Activated CD8-positive, alpha-beta T cell treated with anti-CD3 and anti-CD28 coated beads for 36 hours (primary cell): ENCODE measurements at regions not wholly inside any gene's neighbourhood (a gene's known extent, or its start where the extent isn't known, plus 50 kb on each side); places are given as distances from the start of the nearest gene placed in this dataset.

Experiments used
- ATAC-seq: fragments of 200-7000 bp; cut with Tn5 transposase; one replicate; pipeline ENCODE4 v1.10.0; 2021; ENCODE audit warnings: mild to moderate bottlenecking, moderate library complexity
- CTCF ChIA-PET: fragments of 350-600 bp; sonication (Branson Sonifier 250); formaldehyde crosslinking; loops from one replicate; lab custom pipeline; 2021; ENCODE audit warnings: antibody characterized with exemption; lab: Charles Lee
- POLR2A ChIA-PET: fragments of 350-600 bp; sonication (Branson Sonifier 250); formaldehyde crosslinking; loops from one replicate; lab custom pipeline; 2021; ENCODE audit warnings: antibody characterized with exemption; lab: Charles Lee
- DNase-seq: peaks from one replicate; pipeline ENCODE4 v3.0.0-alpha.2; 2020
- H3K27ac Mint-ChIP-seq: one replicate; pipeline ENCODE4 v1.8.0; 2021; ENCODE audit warnings: mild to moderate bottlenecking, mixed read lengths
- H3K27me3 Mint-ChIP-seq: one replicate; pipeline ENCODE4 v1.8.0; 2021; ENCODE audit warnings: mixed read lengths
- H3K36me3 Mint-ChIP-seq: one replicate; pipeline ENCODE4 v1.8.0; 2021; ENCODE audit warnings: low read depth, mixed read lengths
- H3K4me1 Mint-ChIP-seq: one replicate; pipeline ENCODE4 v1.8.0; 2021; ENCODE audit warnings: low read depth, mixed read lengths
- H3K4me3 Mint-ChIP-seq: one replicate; pipeline ENCODE4 v1.8.0; 2021; ENCODE audit warnings: mild to moderate bottlenecking, moderate library complexity, mixed read lengths
- H3K9me3 Mint-ChIP-seq: one replicate; pipeline ENCODE4 v1.8.0; 2021; ENCODE audit warnings: mixed read lengths
- CTCF ChIP-seq: fragments of 200-600 bp; IDR thresholded peaks from one replicate; pipeline ENCODE4 v1.8.0; 2022; ENCODE audit warnings: antibody characterized with exemption, mild to moderate bottlenecking
- intact Hi-C: fragments of 100-400 bp; cut with micrococcal nuclease; formaldehyde crosslinking; loops from one replicate; pipeline ENCODE4 v1.10.0; 2022

GRCh38 chr4:11565213-11565612, 136.5 kb upstream of the HS3ST1 start:
- ATAC-seq, result peak; percentile 47
- H3K36me3 Mint-ChIP-seq, result no peaks in the 10 kb centered on the region
- DNase-seq, result no peak
- no peak for TF ChIP-seq CTCF
- POLR2A ChIA-PET, result no interaction called here
- H3K4me1 Mint-ChIP-seq, result peaks cover 11% of the 10 kb centered on the region
- intact Hi-C loops, result no loop called here
- CTCF ChIA-PET, result no interaction called here
- peaks cover 3% of the 10 kb centered on the region for H3K9me3 Mint-ChIP-seq
- peaks cover 2% of the 10 kb centered on the region for H3K27me3 Mint-ChIP-seq
- H3K4me3 Mint-ChIP-seq, result no peak overlapping the region
- no peak overlapping the region for H3K27ac Mint-ChIP-seq

GRCh38 chr4:11564021-11564420, 135.3 kb upstream of the HS3ST1 start:
- H3K4me3 Mint-ChIP-seq, result no peak overlapping the region
- intact Hi-C loops, result no loop called here
- peaks cover 11% of the 10 kb centered on the region for H3K4me1 Mint-ChIP-seq
- ChIA-PET POLR2A (no interaction called here), CTCF (no interaction called here)
- peaks cover 10% of the 10 kb centered on the region for H3K9me3 Mint-ChIP-seq
- H3K27ac Mint-ChIP-seq, result no peak overlapping the region
- no peak for TF ChIP-seq CTCF
- peaks cover 9% of the 10 kb centered on the region for H3K27me3 Mint-ChIP-seq
- ATAC-seq, result no peak
- peaks cover 2% of the 10 kb centered on the region for H3K36me3 Mint-ChIP-seq
- DNase-seq, result no peak

GRCh38 chr4:11549525-11549924, 120.8 kb upstream of the HS3ST1 start:
- Mint-ChIP-seq H3K27ac (no peak overlapping the region), H3K27me3 (peaks cover 6% of the 10 kb centered on the region), H3K4me1 (peaks cover 12% of the 10 kb centered on the region), H3K36me3 (no peaks in the 10 kb centered on the region), H3K4me3 (no peak overlapping the region), H3K9me3 (no peaks in the 10 kb centered on the region)
- no peak for ATAC-seq
- no peak for TF ChIP-seq CTCF
- no peak for DNase-seq
- ChIA-PET POLR2A (no interaction called here), CTCF (no interaction called here)
- intact Hi-C loops, result no loop called here

- POLR2A ChIA-PET, result no interaction called here
- CTCF ChIA-PET, result no interaction called here
- peak; percentile 12 for DNase-seq
These were observed 119.9 kb upstream of the HS3ST1 start for GRCh38 chr4:11548597-11549082.

More at GRCh38 chr4:11548597-11549082, 119.9 kb upstream of the HS3ST1 start:
- peaks cover 12% of the 10 kb centered on the region for H3K4me1 Mint-ChIP-seq
- no peak for TF ChIP-seq CTCF
- no peak for ATAC-seq
- H3K27me3 Mint-ChIP-seq, result peaks cover 6% of the 10 kb centered on the region
- intact Hi-C loops, result no loop called here
- H3K4me3 Mint-ChIP-seq, result no peak overlapping the region
- H3K27ac Mint-ChIP-seq, result no peak overlapping the region
- no peaks in the 10 kb centered on the region for H3K9me3 Mint-ChIP-seq
- no peaks in the 10 kb centered on the region for H3K36me3 Mint-ChIP-seq
